Adrenal gland (tissue), 5 donors: ENCODE measurements at regions not wholly inside any gene's neighbourhood (a gene's known extent, or its start where the extent isn't known, plus 50 kb on each side); places are given as distances from the start of the nearest gene placed in this dataset.
"Not testable (repeated sequence)": the region's sequence is repeated elsewhere in the genome, so short reads cannot be mapped to it uniquely, and the experiment has no call there.

Experiments
- POLR2A ChIP-seq, 2 donors: fragments of 450-650 bp; IDR thresholded peaks; one replicate each; pipeline ENCODE4 v1.6.1; 2017; ENCODE audit warnings: antibody characterized with exemption in 2 of 2, mild to moderate bottlenecking in 2 of 2, moderate library complexity in 1 of 2
- TF ChIP-seq, protein P1 (sequence below), 6 experiments: fragments of 450-650 bp in 4 of 6; fragments of 200-600 bp in 2 of 6; sonication (generic) in 1 of 6; IDR thresholded peaks; 1 replicate in 5 of 6; 2 replicates in 1 of 6; pipeline versions ENCODE4 v1.5.1 to v1.8.0; 2016 to 2021; ENCODE audit warnings: antibody characterized with exemption in 6 of 6, mild to moderate bottlenecking in 2 of 6, moderate library complexity in 1 of 6
- donor health status: DM: no; HTN: no; CAD: no.

DNA sequence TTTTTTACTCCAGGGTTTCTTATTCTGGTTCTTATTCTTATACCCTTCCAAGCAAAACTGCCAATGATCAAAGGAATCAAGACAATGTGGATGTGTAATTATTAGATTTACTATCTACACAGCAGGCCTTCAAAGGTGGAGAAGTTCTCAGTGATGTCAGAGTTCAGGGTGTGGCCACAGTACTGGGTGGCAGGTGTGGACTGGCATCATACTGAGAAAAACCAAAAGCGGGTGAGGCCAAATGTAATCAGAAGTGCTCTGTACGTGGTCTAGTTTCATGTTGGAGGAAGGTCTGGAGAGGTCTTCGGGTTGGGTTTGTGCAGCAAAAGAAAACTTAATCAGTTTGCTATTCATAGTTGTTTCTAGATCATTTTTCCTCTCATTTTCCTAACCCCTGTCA is 138.5 kb upstream of the GOLGA6L4 start:
- TF ChIP-seq POLR2A (IDR thresholded peaks at IDR 0.05) = not testable (repeated sequence)
- TF ChIP-seq, protein P1, sequence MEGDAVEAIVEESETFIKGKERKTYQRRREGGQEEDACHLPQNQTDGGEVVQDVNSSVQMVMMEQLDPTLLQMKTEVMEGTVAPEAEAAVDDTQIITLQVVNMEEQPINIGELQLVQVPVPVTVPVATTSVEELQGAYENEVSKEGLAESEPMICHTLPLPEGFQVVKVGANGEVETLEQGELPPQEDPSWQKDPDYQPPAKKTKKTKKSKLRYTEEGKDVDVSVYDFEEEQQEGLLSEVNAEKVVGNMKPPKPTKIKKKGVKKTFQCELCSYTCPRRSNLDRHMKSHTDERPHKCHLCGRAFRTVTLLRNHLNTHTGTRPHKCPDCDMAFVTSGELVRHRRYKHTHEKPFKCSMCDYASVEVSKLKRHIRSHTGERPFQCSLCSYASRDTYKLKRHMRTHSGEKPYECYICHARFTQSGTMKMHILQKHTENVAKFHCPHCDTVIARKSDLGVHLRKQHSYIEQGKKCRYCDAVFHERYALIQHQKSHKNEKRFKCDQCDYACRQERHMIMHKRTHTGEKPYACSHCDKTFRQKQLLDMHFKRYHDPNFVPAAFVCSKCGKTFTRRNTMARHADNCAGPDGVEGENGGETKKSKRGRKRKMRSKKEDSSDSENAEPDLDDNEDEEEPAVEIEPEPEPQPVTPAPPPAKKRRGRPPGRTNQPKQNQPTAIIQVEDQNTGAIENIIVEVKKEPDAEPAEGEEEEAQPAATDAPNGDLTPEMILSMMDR (IDR thresholded peaks at IDR 0.05) = not testable (repeated sequence)
